DOHH2 (cell line): ENCODE measurements at regions not wholly inside any gene's neighbourhood (a gene's known extent, or its start where the extent isn't known, plus 50 kb on each side); places are given as distances from the start of the nearest gene placed in this dataset.

Experiments used
- CTCF ChIP-seq: fragments of 200-600 bp; sonication (generic); IDR thresholded peaks from one replicate; pipeline ENCODE4 v1.5.1; 2014; ENCODE audit warnings: antibody characterized with exemption, mild to moderate bottlenecking, low read depth, low read length; ENCODE audit not compliant: poor library complexity, severe bottlenecking
- EZH2phosphoT487 ChIP-seq: fragments of 200-600 bp; sonication (generic); IDR thresholded peaks from 2 replicates; pipeline ENCODE4 v1.6.1; 2017; ENCODE audit warnings: borderline replicate concordance, mild to moderate bottlenecking, antibody characterized with exemption, low read length, moderate library complexity, mixed read lengths

- no peak for TF ChIP-seq CTCF
- no peak for TF ChIP-seq EZH2phosphoT487
Measured at GRCh38 chr18:34510926-34511325, 199.2 kb upstream of the DTNA start.
